GM12878 (cell line): ENCODE measurements at regions not wholly inside any gene's neighbourhood (a gene's known extent, or its start where the extent isn't known, plus 50 kb on each side); places are given as distances from the start of the nearest gene placed in this dataset.

Source experiments
- ATAC-seq: fragments of 200-7000 bp; cut with Tn5 transposase; 3 replicates; pipeline ENCODE4 v1.9.1; 2020; ENCODE audit warnings: mild to moderate bottlenecking, moderate library complexity
- BruUV-seq: library from RNA; stranded (reverse); fragments of 400-500 nt; replicated peaks from 2 replicates; lab custom pipeline; 2021; lab: Mats Ljungman, UMichigan
- CTCF ChIA-PET: fragments of 300-600 bp; sonication (Branson Sonifier 250); formaldehyde crosslinking; extraction: SDS; loops from one replicate; lab custom pipeline; 2021; ENCODE audit warnings: inconsistent platforms; lab: Yijun Ruan, JAX
- POLR2A ChIA-PET: fragments of 350-600 bp; formaldehyde crosslinking; extraction: SDS; loops from one replicate; lab custom pipeline; 2021; ENCODE audit warnings: inconsistent platforms; lab: Charles Lee
- RAD21 ChIA-PET: fragments of 300-600 bp; sonication (Branson Sonifier 250); formaldehyde crosslinking; loops from one replicate; lab custom pipeline; 2023; ENCODE audit warnings: antibody characterized with exemption; ENCODE audit not compliant: unreplicated experiment; lab: Charles Lee
- SMC1A ChIA-PET: fragments of 300-600 bp; sonication (Branson Sonifier 250); formaldehyde crosslinking; loops from one replicate; lab custom pipeline; 2023; ENCODE audit not compliant: unreplicated experiment, uncharacterized antibody; lab: Charles Lee
- DNase-seq: peaks from one replicate; pipeline ENCODE4 v3.0.0-alpha.2; 2011; ENCODE audit warnings: low read depth, low spot score
- FAIRE-seq: peaks from 3 replicates; lab custom pipeline; 2011; peaks lifted over from hg19 to GRCh38; lab: Jason Lieb, UNC
- H2AFZ ChIP-seq: 2 replicates; pipeline ENCODE4 v1.6.0; 2011; ENCODE audit warnings: low read depth, low read length, control low read depth; ENCODE audit not compliant: control insufficient read depth
- H3K27ac ChIP-seq: 2 replicates; pipeline ENCODE4 v1.5.1; 2011; ENCODE audit warnings: control low read depth; ENCODE audit not compliant: control insufficient read depth, insufficient read depth
- H3K27me3 ChIP-seq, 2 experiments: replicated peaks in 1 of 2; 2 replicates each; pipeline versions ENCODE4 v1.6.0 to v1.6.1; 2011; ENCODE audit warnings: low read length in 1 of 2; ENCODE audit not compliant: control insufficient read depth in 2 of 2, insufficient read depth in 2 of 2
- H3K36me3 ChIP-seq, 2 experiments: 2 replicates each; pipeline ENCODE4 v1.5.1; 2011; ENCODE audit warnings: low read length in 1 of 2; ENCODE audit not compliant: control insufficient read depth in 2 of 2, insufficient read depth in 2 of 2
- H3K4me1 ChIP-seq: 2 replicates; pipeline ENCODE4 v1.6.1; 2011; ENCODE audit warnings: mild to moderate bottlenecking, low read length, moderate library complexity, mixed read lengths; ENCODE audit not compliant: control insufficient read depth, insufficient read depth
- H3K4me2 ChIP-seq: 2 replicates; pipeline ENCODE4 v1.6.0; 2011; ENCODE audit warnings: control low read depth; ENCODE audit not compliant: control insufficient read depth, insufficient read depth
- H3K4me3 ChIP-seq: fragments of 200-600 bp; sonication (generic); 2 replicates; pipeline ENCODE4 v1.5.1; 2016
- H3K79me2 ChIP-seq: 2 replicates; pipeline ENCODE4 v1.6.0; 2011; ENCODE audit warnings: low read length; ENCODE audit not compliant: control insufficient read depth, insufficient read depth
- H3K9ac ChIP-seq: 2 replicates; pipeline ENCODE4 v1.8.0; 2011; ENCODE audit warnings: low read length, control low read depth, mixed read lengths; ENCODE audit not compliant: control insufficient read depth, insufficient read depth
- H3K9me3 ChIP-seq: replicated peaks from 3 replicates; pipeline ENCODE4 v1.5.1; 2011; ENCODE audit warnings: mild to moderate bottlenecking, low read length; ENCODE audit not compliant: control insufficient read depth, insufficient read depth
- H4K20me1 ChIP-seq: 2 replicates; pipeline ENCODE4 v1.6.0; 2011; ENCODE audit not compliant: control insufficient read depth, insufficient read depth
- ATF7 ChIP-seq: fragments of 450-650 bp; IDR thresholded peaks from 2 replicates; pipeline ENCODE4 v1.6.1; 2016; ENCODE audit warnings: low read depth, mild to moderate bottlenecking
- CBFB ChIP-seq: IDR thresholded peaks from 2 replicates; pipeline ENCODE4 v1.6.1; 2016; ENCODE audit warnings: antibody characterized with exemption, low read depth
- E2F4 ChIP-seq: IDR thresholded peaks from 2 replicates; pipeline ENCODE4 v1.6.1; 2012; ENCODE audit warnings: low read depth, low read length, improper control_type of control experiment
- KLF5 ChIP-seq: fragments of 450-650 bp; IDR thresholded peaks from 2 replicates; pipeline ENCODE4 v1.6.1; 2014; ENCODE audit warnings: mild to moderate bottlenecking; ENCODE audit not compliant: partially characterized antibody
- NFXL1 ChIP-seq: fragments of 450-650 bp; IDR thresholded peaks from 2 replicates; pipeline ENCODE4 v1.6.1; 2017; ENCODE audit warnings: antibody characterized with exemption, mild to moderate bottlenecking, borderline replicate concordance
- NFYB ChIP-seq: IDR thresholded peaks from 2 replicates; pipeline ENCODE4 v1.6.1; 2011; ENCODE audit warnings: low read depth, mild to moderate bottlenecking, low read length, improper control_type of control experiment, moderate library complexity; ENCODE audit not compliant: insufficient read depth
- SKIL ChIP-seq: fragments of 450-650 bp; IDR thresholded peaks from 2 replicates; pipeline ENCODE4 v1.6.1; 2017; ENCODE audit warnings: mild to moderate bottlenecking, low read depth, inconsistent platforms; ENCODE audit not compliant: poor library complexity, severe bottlenecking
- SMAD5 ChIP-seq: IDR thresholded peaks from 2 replicates; pipeline ENCODE4 v1.6.1; 2016; ENCODE audit warnings: antibody characterized with exemption, low read depth
- TCF3 ChIP-seq: IDR thresholded peaks from 2 replicates; pipeline ENCODE4 v1.6.1; 2012; ENCODE audit warnings: low read depth, mild to moderate bottlenecking, low read length, borderline replicate concordance; ENCODE audit not compliant: insufficient read depth
- ZNF217 ChIP-seq: fragments of 450-650 bp; IDR thresholded peaks from 2 replicates; pipeline ENCODE4 v1.6.1; 2017; ENCODE audit warnings: antibody characterized with exemption, mild to moderate bottlenecking
- WGBS: methylation state at CpG from one replicate; pipeline ENCODE4 v1.1.6; 2016; ENCODE audit warnings: low lambda C conversion rate; ENCODE audit not compliant: insufficient replicate concordance, insufficient coverage; ENCODE audit errors: missing lambda C conversion rate; 5-methylcytosine and 5-hydroxymethylcytosine counted together
- in situ Hi-C: fragments of 300-500 bp; cut with MboI; formaldehyde crosslinking; loops from 9 replicates; pipeline ENCODE4 v1.14.3; 2018; ENCODE audit warnings: mixed read lengths
- intact Hi-C: fragments of 100-400 bp; cut with micrococcal nuclease; formaldehyde crosslinking; loops from one replicate; pipeline ENCODE4 v1.14.2; 2022; ENCODE audit not compliant: unreplicated experiment

- no peak overlapping the region for H3K9ac ChIP-seq
- no peaks in the 10 kb centered on the region for H3K9me3 ChIP-seq
- H3K79me2 ChIP-seq: no peaks in the 10 kb centered on the region
- no peaks in the 10 kb centered on the region for H4K20me1 ChIP-seq
- no peaks in the 10 kb centered on the region for H3K4me1 ChIP-seq
- POLR2A ChIA-PET: no interaction called here
- no peak overlapping the region for H3K27ac ChIP-seq
- CTCF ChIA-PET: no interaction called here
- DNase-seq (no peak), ATAC-seq (no peak; the same call in 2 of the 3 replicates), FAIRE-seq (no peak)
- BruUV-seq: no TSS peak
- RAD21 ChIA-PET: no interaction called here
- intact Hi-C loops: loop anchor here (5.0 kb wide), 1 partner anchor 50 kb away; no protein-coding TSS in a partner anchor
- no peaks in the 10 kb centered on the region; a peak in 1 of 4 replicates for H3K27me3 ChIP-seq
- H3K36me3 ChIP-seq: no peaks in the 10 kb centered on the region
- in situ Hi-C loops: no loop called here
- no peak overlapping the region for H3K4me2 ChIP-seq
- no peak overlapping the region for H2AFZ ChIP-seq
- WGBS: 11% methylated on average over 5 of the region's 5 CpGs
- H3K4me3 ChIP-seq: no peak overlapping the region
- SMC1A ChIA-PET: interaction anchor here (0.7 kb wide), 1 partner anchor 15 kb away, joined by 3 read pairs; no protein-coding TSS in a partner anchor
- no peak for TF ChIP-seq NFYB
Measured at GRCh38 chr11:92311616-92312449, 87.2 kb downstream of the FAT3 start.

- H3K79me2 ChIP-seq: no peaks in the 10 kb centered on the region
- ChIA-PET SMC1A (no interaction called here), POLR2A (no interaction called here), RAD21 (no interaction called here), CTCF (no interaction called here)
- H3K4me3 ChIP-seq: no peak overlapping the region
- no peak overlapping the region for H3K27ac ChIP-seq
- H4K20me1 ChIP-seq: no peaks in the 10 kb centered on the region
- in situ Hi-C loops: no loop called here
- no peak for TF ChIP-seq NFXL1
- no peak for TF ChIP-seq E2F4
- no peak for TF ChIP-seq SKIL
- TF ChIP-seq ZNF217: no peak
- no peak for TF ChIP-seq ATF7
- no peak for TF ChIP-seq TCF3
- no peak for TF ChIP-seq CBFB
- TF ChIP-seq KLF5: no peak
- no peak for TF ChIP-seq SMAD5
- ATAC-seq: no peak
- no peak overlapping the region for H2AFZ ChIP-seq
- no peaks in the 10 kb centered on the region; a peak in 1 of 4 replicates for H3K27me3 ChIP-seq
- FAIRE-seq: no peak
- no peaks in the 10 kb centered on the region for H3K9me3 ChIP-seq
- no peaks in the 10 kb centered on the region for H3K4me1 ChIP-seq
- H3K9ac ChIP-seq: no peak overlapping the region
- no peak overlapping the region for H3K4me2 ChIP-seq
- 47% methylated on average over 5 of the region's 5 CpGs for WGBS
- DNase-seq: no peak
- BruUV-seq: no TSS peak
- no peaks in the 10 kb centered on the region for H3K36me3 ChIP-seq
- intact Hi-C loops: loop anchor here (5.0 kb wide), 1 partner anchor 49 kb away; no protein-coding TSS in a partner anchor
Measured at GRCh38 chr11:92313784-92314183, 89.2 kb downstream of the FAT3 start.
